Stimulated activated CD4-positive, alpha-beta T cell treated with anti-CD3 and anti-CD28 coated beads, Interleukin-12 subunit alpha, Interleukin-12 subunit beta, amount 100 ng/mL, for 24 hours (primary cell): ENCODE measurements at regions not wholly inside any gene's neighbourhood (a gene's known extent, or its start where the extent isn't known, plus 50 kb on each side); places are given as distances from the start of the nearest gene placed in this dataset.
"Not testable (repeated sequence)": the region's sequence is repeated elsewhere in the genome, so short reads cannot be mapped to it uniquely, and the experiment has no call there.

Source experiments
- DNase-seq, 2 experiments: peaks; one replicate each; pipeline ENCODE4 v3.0.0-alpha.2; 2020; ENCODE audit warnings: low read depth in 2 of 2

DNA sequence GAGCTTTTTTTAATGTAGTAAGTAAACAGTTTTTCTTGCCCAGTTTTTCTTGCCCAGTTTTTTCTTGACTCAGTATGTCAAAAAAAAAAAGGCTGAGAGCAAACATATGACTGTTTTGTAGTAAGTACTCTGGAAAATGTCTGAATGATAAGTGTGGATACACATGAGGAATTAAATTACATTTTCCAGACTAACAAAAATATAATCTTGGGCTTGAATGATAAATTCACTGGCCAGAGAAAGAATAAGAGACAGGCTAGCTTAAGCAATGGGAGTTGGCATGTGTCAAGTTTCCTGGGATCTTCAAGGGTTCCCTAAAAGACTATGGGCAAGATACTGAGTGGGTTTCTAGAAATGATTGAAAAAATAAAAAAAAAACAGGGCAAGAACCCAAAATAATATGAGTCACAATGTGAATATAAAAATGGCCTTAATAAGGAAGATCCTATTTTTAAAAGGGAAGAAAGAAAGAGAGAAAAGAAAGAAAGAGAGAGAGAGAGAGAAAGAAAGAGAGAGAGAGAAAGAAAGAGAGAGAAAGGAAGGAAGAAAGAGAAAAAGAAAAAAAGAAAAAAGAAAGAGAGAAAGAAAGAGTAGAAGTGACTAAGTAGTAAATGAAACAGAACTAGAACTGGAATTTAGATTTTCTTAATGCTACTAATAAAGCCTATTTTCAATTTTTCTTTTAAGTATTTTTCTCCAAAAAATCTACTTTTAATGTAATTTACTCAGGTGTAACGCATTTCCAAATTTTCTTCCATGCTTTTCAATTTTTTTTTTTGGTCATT lies 60.2 kb downstream of the TFPI2 start:
- DNase-seq = no peak

GRCh38 chr7:93828260-93828659 lies 62.3 kb downstream of the TFPI2 start:
- no peak for DNase-seq

- DNase-seq = no peak
These were observed 66.9 kb downstream of the TFPI2 start for GRCh38 chr7:93823621-93824020.

DNA sequence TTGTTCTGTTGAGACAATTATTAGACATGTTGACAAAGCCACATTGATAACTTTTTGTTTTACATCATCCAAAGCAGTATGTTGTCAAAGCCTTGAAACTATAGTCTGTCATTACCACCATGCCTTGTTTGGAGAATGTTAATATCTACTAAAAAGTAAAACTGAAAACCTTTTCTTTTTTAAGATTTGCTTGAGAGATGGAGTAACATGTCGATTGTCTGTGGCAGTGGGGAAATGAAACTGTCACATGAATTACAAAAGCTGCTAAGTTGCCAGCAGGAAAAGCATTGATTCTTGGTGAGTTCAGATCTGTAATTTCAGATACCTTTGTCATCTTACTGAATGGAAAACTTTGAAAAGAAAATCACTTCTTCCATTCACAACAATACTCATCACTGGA lies 69.1 kb downstream of the TFPI2 start:
- no peak for DNase-seq

DNA sequence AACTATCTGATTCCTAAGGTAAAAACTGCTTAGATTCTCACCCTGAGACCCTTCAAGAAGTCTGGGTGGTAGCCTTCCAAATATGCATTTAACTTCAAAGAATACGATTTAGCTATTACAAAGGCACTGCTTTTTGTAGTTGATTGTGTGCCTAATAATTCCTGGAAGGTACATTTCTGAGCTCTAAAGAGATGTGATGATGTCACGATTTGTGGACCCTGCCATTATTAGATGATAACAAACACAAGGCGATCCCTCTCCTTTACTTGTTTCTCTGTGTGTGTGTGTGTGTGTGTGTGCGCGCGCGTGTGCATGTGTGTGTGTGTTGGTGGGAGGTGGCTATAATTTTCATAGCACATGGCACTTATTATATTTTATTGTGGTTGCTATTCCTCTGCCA lies 70.9 kb downstream of the TFPI2 start:
- DNase-seq = no peak

DNA sequence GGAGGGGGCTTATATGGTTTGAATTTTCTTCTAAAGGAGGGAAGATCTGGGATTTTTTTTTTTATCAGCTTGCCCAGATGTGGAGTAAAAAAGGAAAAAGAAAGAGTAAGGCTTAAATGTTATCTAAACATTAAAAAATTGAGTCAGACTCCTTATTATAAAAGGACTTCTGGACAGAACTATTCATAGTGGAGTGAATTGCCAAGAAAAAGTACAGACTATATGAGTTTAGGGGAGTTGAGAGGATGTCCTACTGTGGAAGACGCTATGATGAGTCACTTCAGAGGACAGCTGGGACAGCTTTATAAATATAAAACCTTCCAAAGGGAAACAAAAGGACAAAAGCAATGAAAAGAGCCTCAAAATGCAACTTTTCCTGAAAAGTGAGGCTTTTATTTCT lies 73.0 kb downstream of the TFPI2 start:
- DNase-seq = no peak

DNA sequence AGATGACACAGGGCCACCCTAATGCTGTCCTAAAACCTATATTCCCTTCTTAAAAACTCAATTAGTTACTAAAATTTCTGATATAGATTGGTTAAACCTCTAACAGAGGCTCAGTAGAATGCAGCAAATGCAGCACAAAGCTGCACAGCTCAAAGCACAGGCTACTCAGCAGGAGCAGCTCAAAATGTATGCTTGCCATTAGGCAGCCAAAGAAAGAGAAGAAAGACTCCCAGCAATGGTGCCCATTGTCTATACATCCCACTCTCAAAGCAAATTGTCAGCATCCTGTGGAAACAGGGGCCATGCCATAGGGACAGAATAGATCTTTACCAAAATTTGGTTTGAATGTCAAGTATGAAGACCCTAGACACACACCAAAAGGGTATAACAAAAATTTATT lies 73.5 kb downstream of the TFPI2 start:
- DNase-seq = no peak

GRCh38 chr7:93813514-93813913 lies 77.0 kb downstream of the TFPI2 start:
- no peak for DNase-seq

- no peak for DNase-seq
These were observed 78.5 kb downstream of the TFPI2 start for GRCh38 chr7:93812061-93812460.

GRCh38 chr7:93811198-93811597 lies 79.4 kb downstream of the TFPI2 start:
- no peak for DNase-seq

- no peak for DNase-seq
These were observed 80.0 kb downstream of the TFPI2 start for GRCh38 chr7:93810561-93810960.

DNA sequence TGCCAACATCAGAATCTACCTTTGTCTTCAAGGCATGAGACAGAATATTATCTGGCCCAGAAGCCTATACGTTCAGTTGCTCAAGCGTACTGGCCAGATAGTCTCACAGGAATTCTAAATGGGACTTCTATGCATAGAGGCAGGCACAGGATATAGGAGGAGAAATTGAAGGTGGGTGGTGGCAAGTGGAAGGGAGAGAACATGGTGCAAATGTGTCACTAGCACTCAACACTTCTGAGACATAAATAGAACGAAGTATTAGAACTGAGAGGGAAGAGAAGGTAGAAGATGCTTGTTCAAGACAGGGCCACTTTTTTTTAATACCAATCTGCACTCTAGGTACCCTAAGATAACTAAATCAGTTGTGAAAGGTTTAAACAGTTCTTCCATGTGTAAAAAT lies 85.8 kb downstream of the TFPI2 start:
- no peak for DNase-seq

DNA sequence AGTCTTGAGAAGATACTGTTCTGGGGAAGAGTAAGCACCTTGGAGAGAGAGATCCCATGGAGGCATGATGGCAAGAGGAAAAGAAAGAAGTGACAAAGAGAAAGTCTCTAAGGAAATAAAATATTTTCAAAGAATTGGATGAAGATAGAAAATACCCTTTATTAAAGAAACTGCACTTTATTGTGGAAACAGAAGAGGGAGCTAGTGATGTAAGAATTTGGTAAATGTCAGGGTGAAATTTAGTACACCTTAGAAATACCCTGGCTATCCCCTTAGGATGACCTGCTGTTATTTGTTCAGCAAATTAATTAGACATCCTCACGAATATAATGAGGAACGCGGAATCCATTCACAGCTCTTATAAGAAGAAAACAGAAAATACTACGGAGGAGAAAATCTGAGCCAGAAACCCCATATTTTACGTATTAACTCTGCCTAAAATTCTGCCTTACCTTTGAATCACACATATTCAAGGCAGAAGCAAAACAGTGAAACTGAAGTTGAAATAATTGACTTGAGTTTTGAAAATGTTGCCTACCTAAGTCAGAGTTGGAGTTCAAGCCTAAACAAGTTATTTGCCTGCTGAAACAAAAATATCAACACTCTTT lies 90.7 kb downstream of the TFPI2 start:
- DNase-seq = no peak

- DNase-seq = not testable (repeated sequence)
These were observed 97.4 kb downstream of the TFPI2 start for GRCh38 chr7:93793084-93793697.

- no peak for DNase-seq
These were observed 111.4 kb downstream of the TFPI2 start for GRCh38 chr7:93779115-93779514.

GRCh38 chr7:93778384-93778783 lies 112.2 kb downstream of the TFPI2 start:
- no peak for DNase-seq

DNA sequence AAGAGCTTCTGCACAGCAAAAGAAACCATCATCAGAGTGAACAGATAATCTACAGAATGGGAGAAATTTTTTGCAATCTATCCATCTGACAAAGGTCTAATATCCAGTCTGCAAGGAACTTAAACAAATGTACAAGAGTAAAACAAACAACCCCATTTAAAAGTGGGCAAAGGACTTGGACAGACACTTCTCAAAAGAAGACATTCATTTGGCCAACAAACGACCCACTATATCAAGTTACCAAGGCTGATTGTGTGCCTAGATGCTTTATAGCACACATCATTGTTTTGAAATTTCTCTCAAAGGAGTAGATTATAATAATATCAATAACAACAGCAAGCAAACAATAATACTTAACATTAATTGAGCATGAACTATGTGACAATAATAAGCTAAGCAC lies 117.1 kb downstream of the TFPI2 start:
- no peak for DNase-seq

GRCh38 chr7:93765475-93765874 lies 125.1 kb downstream of the TFPI2 start:
- DNase-seq = no peak

GRCh38 chr7:93758631-93759030 lies 131.9 kb downstream of the TFPI2 start:
- DNase-seq = no peak

DNA sequence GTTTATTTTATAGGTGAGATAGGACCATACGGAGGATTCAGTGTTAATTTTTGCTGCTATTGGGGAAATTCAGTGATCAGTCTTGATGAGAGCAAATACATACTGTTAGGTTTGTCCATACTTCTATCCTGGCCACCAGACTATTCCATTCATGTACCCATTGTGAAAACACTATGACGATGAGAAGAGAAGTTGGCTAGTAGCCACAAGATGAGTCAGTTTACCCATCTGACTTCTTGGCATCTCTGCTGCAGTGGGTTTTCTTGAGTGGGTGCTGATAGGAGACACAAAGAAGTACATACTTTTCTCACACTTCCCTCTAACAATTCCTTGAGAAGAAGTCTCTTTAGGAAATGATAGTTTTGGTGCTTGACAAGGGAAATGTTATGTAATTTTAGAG lies 133.1 kb downstream of the TFPI2 start:
- DNase-seq = no peak

DNA sequence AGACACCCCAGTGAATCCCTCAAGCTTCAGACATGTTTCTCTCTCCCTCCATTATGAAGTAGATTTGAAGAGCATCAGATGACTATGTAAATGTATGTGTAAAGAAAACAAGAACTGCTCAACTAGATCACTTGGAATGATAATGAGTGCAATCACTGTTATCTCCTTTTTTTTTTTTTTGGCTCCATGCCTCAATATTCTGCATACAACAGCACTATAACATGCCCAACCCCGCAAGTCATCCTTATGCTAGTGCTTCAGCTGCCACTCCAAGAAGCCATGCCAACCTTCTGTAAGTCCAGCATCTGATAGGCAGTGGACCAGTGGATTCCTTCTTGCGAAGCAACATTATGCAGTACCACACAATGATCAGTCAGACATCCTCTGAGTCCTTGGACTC lies 133.7 kb downstream of the TFPI2 start:
- DNase-seq = no peak

GRCh38 chr7:93751421-93751820 lies 139.1 kb downstream of the TFPI2 start:
- no peak for DNase-seq

- DNase-seq = no peak
These were observed 139.6 kb downstream of the TFPI2 start for GRCh38 chr7:93750986-93751385.
